ENCODE measurements at regions not wholly inside any gene's neighbourhood (a gene's known extent, or its start where the extent isn't known, plus 50 kb on each side); places are given as distances from the start of the nearest gene placed in this dataset.

DNA sequence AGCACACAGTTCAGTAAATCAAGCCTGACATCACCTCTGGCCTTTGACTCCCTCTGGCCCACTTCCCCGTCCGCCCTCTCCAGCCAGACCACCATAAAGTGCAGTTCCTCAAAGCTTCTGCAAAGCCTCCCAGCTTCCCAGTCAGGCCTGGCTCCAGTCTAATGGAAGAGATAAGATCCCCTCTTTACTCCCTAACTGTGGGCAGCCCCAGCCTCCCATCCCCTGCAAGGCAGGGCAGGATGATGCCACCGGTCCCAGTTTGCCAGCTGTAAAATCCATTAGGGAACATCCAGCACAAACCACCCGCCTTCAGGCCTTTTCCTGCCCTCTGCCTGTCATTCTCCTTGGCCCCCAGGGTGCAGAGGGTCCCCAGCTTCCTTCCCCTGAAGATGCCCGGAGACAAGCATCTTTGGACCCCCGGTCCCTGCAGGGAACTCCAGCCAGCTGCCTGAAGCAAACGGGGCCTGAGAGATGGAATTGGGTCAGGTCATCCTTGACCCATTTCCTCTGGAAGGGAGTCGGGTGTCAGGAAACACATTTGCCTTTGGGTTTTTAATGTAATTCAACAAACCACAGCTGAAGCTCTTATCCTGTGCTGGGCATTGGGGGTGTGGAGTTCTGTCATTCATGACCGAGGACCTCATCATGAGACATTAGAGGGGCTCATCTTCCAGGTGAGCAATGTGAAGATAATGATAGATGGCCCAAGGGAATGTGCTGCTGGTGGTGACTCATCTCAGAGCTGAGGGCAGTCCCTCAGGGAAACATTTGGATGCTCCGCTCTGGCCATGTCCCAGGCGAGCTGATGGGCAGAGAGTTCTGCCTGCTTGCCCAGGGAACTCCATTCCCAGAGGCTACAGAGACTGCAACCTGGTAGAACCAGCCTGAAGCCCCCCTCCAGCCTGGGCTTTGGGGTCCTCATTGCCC lies 93.8 kb upstream of the CLMN start:
- no peak for DNase-seq (ENCODE audit: low read depth, low spot score)

GRCh38 chr14:95410838-95411237 lies 91.1 kb upstream of the CLMN start:
- no peak for DNase-seq (ENCODE audit: low read depth, low spot score)

DNA sequence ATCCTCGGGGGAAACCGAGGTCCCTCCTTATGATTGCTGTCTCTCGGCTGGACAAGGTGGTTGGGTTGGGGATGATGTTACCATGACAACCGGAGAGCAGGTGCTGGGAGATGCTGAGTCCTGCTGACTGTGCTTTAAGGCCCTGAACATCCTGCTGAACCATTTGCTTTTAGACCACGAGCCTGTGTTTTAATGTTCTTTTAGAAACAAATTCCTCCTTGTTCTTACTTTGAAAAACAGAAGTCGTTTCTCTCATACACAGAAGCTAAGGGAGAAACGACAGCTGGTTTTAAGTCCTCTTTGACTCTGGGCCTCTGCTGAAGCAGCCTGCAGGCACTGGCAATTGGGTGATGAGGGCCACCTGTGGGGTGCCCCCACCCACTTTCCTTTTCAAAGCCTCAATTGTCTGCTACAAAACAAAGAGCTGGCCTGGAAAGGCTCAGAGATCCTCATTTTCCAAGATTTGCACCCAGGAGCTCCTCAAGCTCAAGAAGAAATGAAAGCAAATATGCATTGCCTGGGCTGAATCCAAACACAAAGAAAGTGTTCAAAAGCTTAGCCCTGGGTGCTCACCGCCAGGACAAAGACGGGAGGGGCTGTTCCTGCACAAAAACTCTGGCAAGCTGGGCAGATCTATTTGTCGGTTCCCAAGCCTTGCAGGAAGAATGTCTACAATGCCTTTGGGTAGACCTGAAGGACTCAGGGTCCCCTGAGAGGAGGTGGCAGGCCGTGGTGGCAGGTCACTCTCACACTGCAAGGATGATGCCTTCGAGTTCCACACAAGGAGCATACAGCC lies 90.0 kb upstream of the CLMN start:
- no peak for DNase-seq (ENCODE audit: low read depth, low spot score)

DNA sequence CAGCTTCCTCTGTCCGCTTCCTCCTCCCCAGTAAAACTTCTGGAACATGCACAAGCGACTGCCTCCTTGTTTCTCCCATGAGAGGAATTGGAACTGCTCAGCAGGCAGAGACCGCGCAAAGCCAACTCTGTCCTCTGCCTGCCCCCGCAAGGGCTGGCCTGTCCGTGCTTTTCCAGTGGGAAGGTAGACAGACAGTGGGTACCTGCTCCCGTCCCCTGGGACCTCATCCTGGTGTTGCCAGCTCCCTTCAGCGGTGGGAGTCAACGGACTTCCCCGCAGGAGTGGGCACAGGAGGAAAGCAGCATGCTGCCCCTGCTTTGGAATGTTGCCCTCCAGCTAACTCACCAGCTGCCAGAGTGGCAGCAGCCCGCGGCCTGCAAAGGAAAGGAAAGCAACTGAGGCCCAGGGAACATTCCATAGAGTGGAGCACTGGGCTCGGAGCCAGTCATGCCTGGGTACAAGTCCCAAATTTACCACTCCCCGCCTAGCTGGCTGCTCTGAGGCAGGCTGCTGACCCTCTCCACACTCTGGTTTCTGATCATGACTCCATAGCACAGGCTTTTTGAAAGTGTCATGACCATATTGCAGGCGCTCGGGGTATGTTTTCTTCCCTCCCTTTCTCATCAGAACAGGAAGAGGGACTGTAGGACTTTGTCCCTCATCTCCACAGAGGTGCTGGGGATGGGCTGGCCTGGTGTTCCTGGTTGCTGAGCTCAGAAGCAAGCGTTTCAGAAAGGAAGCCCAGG lies 89.2 kb upstream of the CLMN start:
- no peak for DNase-seq (ENCODE audit: low read depth, low spot score)

GRCh38 chr14:95407354-95407753 lies 87.6 kb upstream of the CLMN start:
- DNase-seq (ENCODE audit: low read depth, low spot score): no peak

- DNase-seq (ENCODE audit: low read depth, low spot score): no peak
Measured at GRCh38 chr14:95406756-95407277, 87.1 kb upstream of the CLMN start.

DNA sequence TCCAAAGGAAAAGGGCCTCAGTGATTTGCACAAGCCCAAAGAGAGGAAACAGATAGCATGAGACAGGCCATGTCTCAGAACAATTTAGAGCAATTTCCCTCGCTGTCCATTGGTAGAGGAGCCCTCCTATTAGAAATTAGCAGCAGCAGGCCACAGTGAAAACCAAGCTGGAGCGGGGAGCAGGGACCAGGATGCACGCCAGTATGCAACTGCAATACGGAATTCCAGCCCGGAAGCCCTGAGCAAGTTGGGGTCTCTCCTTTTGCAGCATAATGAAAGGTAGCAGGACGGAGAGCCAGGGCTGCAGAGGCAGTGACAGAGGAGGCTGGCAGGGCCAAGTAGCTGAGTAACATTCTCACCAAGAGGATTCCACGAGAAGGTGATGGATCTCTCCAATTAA lies 84.9 kb upstream of the CLMN start:
- DNase-seq (ENCODE audit: low read depth, low spot score): no peak

GRCh38 chr14:95402578-95402977 lies 82.9 kb upstream of the CLMN start:
- DNase-seq (ENCODE audit: low read depth, low spot score): no peak

DNA sequence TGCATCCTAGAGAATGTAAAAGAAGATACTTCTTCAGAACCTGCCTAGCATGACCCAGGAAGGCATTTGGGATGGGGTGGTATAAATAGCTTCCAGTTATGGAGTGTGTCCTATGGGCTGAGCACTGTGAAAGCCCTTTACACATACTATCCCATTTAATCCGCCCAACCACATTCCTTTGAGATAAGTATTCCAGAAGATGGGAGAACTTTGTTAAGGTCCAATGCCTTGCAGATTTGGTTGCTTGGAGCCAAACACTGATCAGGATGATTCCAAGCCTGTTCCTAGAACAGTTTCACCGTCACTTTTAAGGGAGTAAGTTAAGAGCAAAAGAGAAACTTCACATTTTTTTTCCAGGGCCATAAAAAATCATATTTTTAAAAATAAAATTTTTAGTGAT lies 82.5 kb upstream of the CLMN start:
- DNase-seq (ENCODE audit: low read depth, low spot score): no peak

GRCh38 chr14:95398630-95399547 lies 79.2 kb upstream of the CLMN start:
- DNase-seq (ENCODE audit: low read depth, low spot score): no peak

DNA sequence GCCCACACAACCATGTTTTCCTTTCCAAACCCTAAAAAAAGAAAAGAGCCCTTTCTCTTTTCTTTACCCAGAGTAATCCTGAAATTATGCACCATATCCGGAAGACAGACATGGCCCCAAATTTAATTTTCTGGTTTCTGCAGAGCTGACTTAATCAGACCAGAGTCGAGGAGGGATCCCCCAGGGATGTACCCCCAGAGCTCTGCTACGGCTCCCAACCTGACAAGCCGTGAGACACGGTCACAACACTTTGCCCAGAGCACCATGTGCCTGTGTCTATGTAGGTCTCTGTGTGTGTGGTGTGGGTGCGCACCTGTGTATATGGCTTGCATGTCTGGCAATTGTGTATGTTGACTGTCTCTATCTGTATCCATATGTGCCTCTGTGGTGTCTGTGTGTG lies 77.6 kb upstream of the CLMN start:
- DNase-seq (ENCODE audit: low read depth, low spot score): no peak

DNA sequence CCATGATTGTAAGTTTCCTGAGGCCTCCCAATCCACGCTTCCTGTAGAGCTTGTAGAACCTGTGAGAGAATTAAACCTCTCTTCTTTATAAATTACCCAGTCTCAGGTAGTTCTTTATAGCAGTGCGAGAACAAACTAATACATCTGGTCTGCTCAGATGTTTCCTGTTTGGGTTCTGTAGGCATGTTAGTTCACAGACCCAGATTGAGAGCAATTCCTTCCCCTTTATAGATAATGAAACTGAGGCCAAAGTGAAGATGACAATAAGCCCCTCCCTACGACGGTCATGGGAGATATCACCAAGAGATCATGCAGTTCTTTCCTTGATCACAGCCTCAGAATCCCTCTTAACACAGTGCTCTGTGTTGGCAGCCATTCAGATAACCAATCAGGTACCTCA lies 76.5 kb upstream of the CLMN start:
- no peak for DNase-seq (ENCODE audit: low read depth, low spot score)

- no peak for DNase-seq (ENCODE audit: low read depth, low spot score)
Measured at GRCh38 chr14:95395098-95395737, 75.5 kb upstream of the CLMN start.

DNA sequence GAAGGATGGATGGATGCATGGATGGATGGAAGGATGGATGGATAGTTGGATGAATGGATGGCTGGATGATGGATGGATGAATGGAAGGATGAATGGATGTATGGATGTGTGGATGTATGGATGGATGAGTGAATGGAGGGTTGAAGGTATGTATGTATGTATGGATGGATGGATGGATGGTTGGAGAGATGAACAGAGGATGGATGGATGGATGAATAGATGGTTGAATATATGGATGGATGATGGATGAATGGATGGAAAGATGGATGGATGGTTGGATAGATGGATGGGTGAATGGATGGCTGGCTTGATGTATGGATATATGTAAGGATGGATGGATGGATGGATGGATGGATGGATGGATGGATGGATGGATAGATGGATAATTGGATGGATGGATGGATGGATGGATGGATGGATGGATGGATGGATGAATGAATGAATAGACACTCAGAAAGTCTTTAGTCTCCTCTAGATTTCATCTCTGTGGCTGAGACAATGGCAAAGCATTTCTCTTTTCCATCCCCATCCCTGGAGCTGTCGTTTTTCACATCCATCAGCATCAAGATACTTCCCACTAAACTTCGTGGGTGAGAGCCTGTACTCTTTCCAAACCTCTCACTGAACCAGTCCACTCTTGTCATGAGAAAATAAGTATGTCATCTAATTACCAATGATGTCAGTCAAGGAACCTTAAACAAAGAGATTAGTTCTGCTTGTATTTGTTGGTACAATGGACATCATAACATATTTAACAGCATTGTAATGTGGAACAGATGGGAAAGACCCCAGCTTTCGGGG lies 74.8 kb upstream of the CLMN start:
- no peak for DNase-seq (ENCODE audit: low read depth, low spot score)

- no peak for DNase-seq (ENCODE audit: low read depth, low spot score)
Measured at GRCh38 chr14:95392841-95393240, 73.1 kb upstream of the CLMN start.

- no peak for DNase-seq (ENCODE audit: low read depth, low spot score)
Measured at GRCh38 chr14:95391331-95391730, 71.6 kb upstream of the CLMN start.

GRCh38 chr14:95389471-95390011 lies 69.8 kb upstream of the CLMN start:
- no peak for DNase-seq (ENCODE audit: low read depth, low spot score)

DNA sequence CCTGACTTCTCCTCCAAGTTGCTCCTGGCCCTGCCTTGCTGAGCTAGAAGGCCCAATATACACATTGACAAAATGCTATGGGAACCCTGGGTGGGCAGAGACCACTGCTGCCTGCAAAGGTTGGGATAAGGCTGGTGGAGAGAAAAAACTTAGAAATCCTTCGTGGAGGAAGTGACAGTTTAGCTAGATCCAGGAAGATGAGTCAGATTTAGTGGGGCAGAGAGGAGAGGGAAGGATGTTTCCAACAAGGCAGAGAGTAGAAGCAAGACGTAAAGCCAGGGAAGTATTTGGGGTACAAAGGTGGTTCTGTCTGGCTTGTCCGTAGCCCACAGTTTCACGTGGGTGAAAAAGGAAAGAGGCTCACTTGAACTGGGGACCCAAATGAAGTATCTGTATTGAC lies 69.0 kb upstream of the CLMN start:
- no peak for DNase-seq (ENCODE audit: low read depth, low spot score)

- DNase-seq (ENCODE audit: low read depth, low spot score): no peak
Measured at GRCh38 chr14:95387826-95388445, 68.2 kb upstream of the CLMN start.
